HepG2 (cell line): ENCODE measurements at regions not wholly inside any gene's neighbourhood (a gene's known extent, or its start where the extent isn't known, plus 50 kb on each side); places are given as distances from the start of the nearest gene placed in this dataset.

Source experiments
- ATAC-seq: fragments of 200-7000 bp; cut with Tn5 transposase; 3 replicates; pipeline ENCODE4 v1.9.1; 2020; ENCODE audit warnings: mild to moderate bottlenecking, moderate library complexity
- BruUV-seq: library from RNA; stranded (reverse); fragments of 400-500 nt; replicated peaks from 2 replicates; lab custom pipeline; 2021; lab: Mats Ljungman, UMichigan
- CTCF ChIA-PET: fragments of 300-600 bp; formaldehyde crosslinking; extraction: SDS; loops from one replicate; lab custom pipeline; 2021; ENCODE audit warnings: low total read pairs, inconsistent platforms, low intra/inter-chr PET ratio; lab: Yijun Ruan, JAX
- POLR2A ChIA-PET: fragments of 350-600 bp; sonication (Branson Sonifier 250); formaldehyde crosslinking; loops from one replicate; lab custom pipeline; 2020; ENCODE audit warnings: antibody characterized with exemption, inconsistent platforms; lab: Yijun Ruan, JAX
- DNase-seq: peaks from one replicate; pipeline ENCODE4 v3.0.0-alpha.2; 2015; ENCODE audit warnings: low spot score
- FAIRE-seq: peaks from 3 replicates; lab custom pipeline; 2011; peaks lifted over from hg19 to GRCh38; lab: Jason Lieb, UNC
- H2AFZ ChIP-seq: one replicate; pipeline ENCODE4 v1.6.1; 2011; ENCODE audit warnings: low read length, inconsistent platforms
- H3K27ac ChIP-seq: fragments of 300-600 bp; 3 replicates; pipeline ENCODE4 v1.8.0; 2011; ENCODE audit warnings: mixed run types, mild to moderate bottlenecking, mixed read lengths, low read length, inconsistent platforms; ENCODE audit not compliant: insufficient read depth; ENCODE audit errors: extremely low read length
- H3K27me3 ChIP-seq, 2 experiments: fragments of 200-600 bp in 1 of 2; 2 replicates in 1 of 2; 3 replicates in 1 of 2; pipeline versions ENCODE4 v1.6.0 to v1.8.0; 2011; ENCODE audit warnings: low read length in 2 of 2, mild to moderate bottlenecking in 2 of 2, moderate library complexity in 2 of 2, inconsistent platforms in 1 of 2; ENCODE audit not compliant: insufficient read depth in 2 of 2, control insufficient read depth in 1 of 2
- H3K36me3 ChIP-seq, 2 experiments: fragments of 200-600 bp in 1 of 2; replicated peaks in 1 of 2; 2 replicates in 1 of 2; 3 replicates in 1 of 2; pipeline versions ENCODE4 v1.5.1 to v1.8.0; 2011; ENCODE audit warnings: low read length in 2 of 2, inconsistent platforms in 1 of 2; ENCODE audit not compliant: insufficient read depth in 2 of 2, control insufficient read depth in 1 of 2
- H3K4me1 ChIP-seq: 2 replicates; pipeline ENCODE4 v1.5.1; 2012; ENCODE audit warnings: low read length, inconsistent platforms; ENCODE audit not compliant: insufficient read depth
- H3K4me2 ChIP-seq: 2 replicates; pipeline ENCODE4 v1.6.0; 2011; ENCODE audit warnings: low read depth, low read length, inconsistent platforms
- H3K4me3 ChIP-seq, 3 experiments: fragments of 200-600 bp in 1 of 3; sonication (generic), shearing (Covaris generic) in 1 of 3; replicated peaks in 1 of 3; 2 replicates each; pipeline ENCODE4 v1.5.1; 2011 to 2016; ENCODE audit warnings: low read length in 3 of 3, inconsistent platforms in 2 of 3, low read depth in 2 of 3, mild to moderate bottlenecking in 2 of 3, control low read depth in 1 of 3, mixed read lengths in 1 of 3; ENCODE audit not compliant: insufficient read depth in 1 of 3
- H3K79me2 ChIP-seq: one replicate; pipeline ENCODE4 v1.6.1; 2011; ENCODE audit warnings: low read length, inconsistent platforms; ENCODE audit not compliant: insufficient read depth
- H3K9ac ChIP-seq: 2 replicates; pipeline ENCODE4 v1.6.0; 2011; ENCODE audit warnings: mild to moderate bottlenecking, low read depth, low read length, inconsistent platforms; ENCODE audit not compliant: insufficient read depth
- H3K9me3 ChIP-seq: 2 replicates; pipeline ENCODE4 v1.5.1; 2012; ENCODE audit warnings: mild to moderate bottlenecking, low read length
- H4K20me1 ChIP-seq: 2 replicates; pipeline ENCODE4 v1.6.0; 2011; ENCODE audit warnings: inconsistent platforms, mild to moderate bottlenecking, low read length, moderate library complexity; ENCODE audit not compliant: insufficient read depth
- GATA4 ChIP-seq: sonication (generic); IDR thresholded peaks from 2 replicates; pipeline ENCODE4 v1.6.1; 2016; ENCODE audit warnings: antibody characterized with exemption, low read depth, borderline replicate concordance
- GTF2F1 ChIP-seq: fragments of 150-350 bp; IDR thresholded peaks from 2 replicates; pipeline ENCODE4 v1.6.1; 2014; ENCODE audit warnings: low read length
- GTF3A ChIP-seq: sonication (generic); formaldehyde crosslinking; conservative IDR thresholded peaks from 2 replicates; pipeline ENCODE4 v1.4.0; 2020; ENCODE audit warnings: mild to moderate bottlenecking, missing genetic modification reagents
- JARID2 ChIP-seq: sonication (generic); formaldehyde crosslinking; IDR thresholded peaks from 2 replicates; pipeline ENCODE4 v1.8.1; 2023; ENCODE audit warnings: missing genetic modification reagents, inconsistent platforms; ENCODE audit not compliant: insufficient replicate concordance
- MXD4 ChIP-seq: IDR thresholded peaks from 2 replicates; pipeline ENCODE4 v1.6.1; 2016; ENCODE audit warnings: mild to moderate bottlenecking, missing biosample characterization, missing genetic modification reagents
- NFIC ChIP-seq: IDR thresholded peaks from 2 replicates; pipeline ENCODE4 v1.6.1; 2012; ENCODE audit warnings: mild to moderate bottlenecking, low read length, inconsistent platforms
- POLR2AphosphoS5 ChIP-seq: IDR thresholded peaks from 2 replicates; pipeline ENCODE4 v1.6.1; 2012; ENCODE audit warnings: low read depth, low read length
- PRDM10 ChIP-seq: sonication (generic); formaldehyde crosslinking; IDR thresholded peaks from 2 replicates; pipeline ENCODE4 v1.4.0; 2020; ENCODE audit warnings: low read depth, missing genetic modification reagents
- RBAK ChIP-seq: sonication (generic); formaldehyde crosslinking; IDR thresholded peaks from 2 replicates; pipeline ENCODE4 v1.5.1; 2020; ENCODE audit warnings: mild to moderate bottlenecking, missing genetic modification reagents
- ZNF260 ChIP-seq: sonication (generic); formaldehyde crosslinking; IDR thresholded peaks from 2 replicates; pipeline ENCODE4 v1.4.0; 2020; ENCODE audit warnings: missing genetic modification reagents, low read depth, mild to moderate bottlenecking, borderline replicate concordance
- ZNF274 ChIP-seq: sonication (generic); formaldehyde crosslinking; IDR thresholded peaks from 2 replicates; pipeline ENCODE4 v1.5.1; 2020; ENCODE audit warnings: mild to moderate bottlenecking, missing genetic modification reagents
- ZNF75D ChIP-seq: sonication (generic); formaldehyde crosslinking; IDR thresholded peaks from 2 replicates; pipeline ENCODE4 v1.8.1; 2023; ENCODE audit warnings: missing genetic modification reagents, mild to moderate bottlenecking, borderline replicate concordance
- ZNF782 ChIP-seq: sonication (generic); formaldehyde crosslinking; IDR thresholded peaks from 2 replicates; pipeline ENCODE4 v1.4.0; 2020; ENCODE audit warnings: missing genetic modification reagents, mild to moderate bottlenecking, borderline replicate concordance
- WGBS: methylation state at CpG from one replicate; pipeline ENCODE4 v1.1.6; 2017; ENCODE audit warnings: low lambda C conversion rate; 5-methylcytosine and 5-hydroxymethylcytosine counted together
- in situ Hi-C: cut with HindIII; loops from 2 replicates; pipeline ENCODE4 v1.10.0; 2017; ENCODE audit warnings: low pct_unique_long_range_greater_than_20kb; ENCODE audit not compliant: extremely low pct_ligation_motif_present
- intact Hi-C: fragments of 100-400 bp; cut with micrococcal nuclease; formaldehyde crosslinking; loops from one replicate; pipeline ENCODE4 v1.10.0; 2022; ENCODE audit not compliant: unreplicated experiment
- TF ChIP-seq, protein P1 (sequence below): conservative IDR thresholded peaks from 2 replicates; pipeline ENCODE4 v1.6.1; 2018; ENCODE audit warnings: missing genetic modification reagents
- TF ChIP-seq, protein P2 (sequence below): IDR thresholded peaks from 2 replicates; pipeline ENCODE4 v1.6.1; 2018; ENCODE audit warnings: missing genetic modification reagents, mild to moderate bottlenecking, missing compliant biosample characterization

GRCh38 chr3:154852515-154852914, 227.6 kb upstream of the MME start:
- H3K27ac ChIP-seq: no peak overlapping the region
- H3K27me3 ChIP-seq: no peaks in the 10 kb centered on the region
- DNase-seq: no peak
- FAIRE-seq: no peak
- TF ChIP-seq NFIC (no peak), ZNF75D (CRISPR knock-in tag) (no peak)
- TF ChIP-seq, protein P1, sequence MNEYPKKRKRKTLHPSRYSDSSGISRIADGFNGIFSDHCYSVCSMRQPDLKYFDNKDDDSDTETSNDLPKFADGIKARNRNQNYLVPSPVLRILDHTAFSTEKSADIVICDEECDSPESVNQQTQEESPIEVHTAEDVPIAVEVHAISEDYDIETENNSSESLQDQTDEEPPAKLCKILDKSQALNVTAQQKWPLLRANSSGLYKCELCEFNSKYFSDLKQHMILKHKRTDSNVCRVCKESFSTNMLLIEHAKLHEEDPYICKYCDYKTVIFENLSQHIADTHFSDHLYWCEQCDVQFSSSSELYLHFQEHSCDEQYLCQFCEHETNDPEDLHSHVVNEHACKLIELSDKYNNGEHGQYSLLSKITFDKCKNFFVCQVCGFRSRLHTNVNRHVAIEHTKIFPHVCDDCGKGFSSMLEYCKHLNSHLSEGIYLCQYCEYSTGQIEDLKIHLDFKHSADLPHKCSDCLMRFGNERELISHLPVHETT (CRISPR knock-in tag): no peak
- TF ChIP-seq, all 625 proteins: peak for 0
- Histone ChIP-seq H4K20me1 (no peaks in the 10 kb centered on the region), H2AFZ (no peak overlapping the region), H3K9ac (no peak overlapping the region), H3K4me1 (no peaks in the 10 kb centered on the region), H3K9me3 (no peaks in the 10 kb centered on the region), H3K36me3 (no peaks in the 10 kb centered on the region), H3K4me3 (no peak overlapping the region), H3K79me2 (no peaks in the 10 kb centered on the region), H3K4me2 (no peak overlapping the region)
- CTCF ChIA-PET: no interaction called here
- no peak for ATAC-seq
- BruUV-seq: no TSS peak
- 5% methylated on average over 1 of the region's 1 CpG for WGBS
- intact Hi-C loops: no loop called here
- in situ Hi-C loops: no loop called here
- POLR2A ChIA-PET: no interaction called here

DNA sequence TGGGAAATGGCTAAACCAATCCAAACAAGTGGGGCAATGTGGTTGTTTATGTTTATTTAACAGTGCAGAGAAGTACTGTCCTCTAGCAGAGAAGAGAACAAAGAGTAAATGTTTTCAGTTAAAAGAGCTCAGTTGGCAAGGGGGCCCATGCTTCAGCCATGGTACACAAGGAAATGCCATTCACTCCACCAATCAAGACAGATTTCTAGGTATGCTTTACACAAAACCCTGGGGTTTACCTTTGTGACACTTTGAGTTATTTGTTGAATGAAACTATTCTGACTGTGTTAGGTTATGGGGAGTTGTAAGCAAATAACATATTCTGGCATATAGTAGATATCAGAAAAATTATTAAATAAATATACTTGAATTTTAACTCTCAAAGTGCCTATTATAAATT, 228.5 kb upstream of the MME start:
- POLR2A ChIA-PET: no interaction called here
- in situ Hi-C loops: no loop called here
- no peak for DNase-seq
- Histone ChIP-seq H3K79me2 (no peaks in the 10 kb centered on the region), H3K27ac (no peak overlapping the region), H3K9ac (no peak overlapping the region), H4K20me1 (no peaks in the 10 kb centered on the region), H3K4me2 (no peak overlapping the region), H3K4me3 (no peak overlapping the region), H2AFZ (no peak overlapping the region), H3K27me3 (no peaks in the 10 kb centered on the region), H3K4me1 (no peaks in the 10 kb centered on the region), H3K9me3 (no peaks in the 10 kb centered on the region), H3K36me3 (no peaks in the 10 kb centered on the region)
- no peak for ATAC-seq
- intact Hi-C loops: no loop called here
- BruUV-seq: no TSS peak
- no peak for FAIRE-seq
- CTCF ChIA-PET: no interaction called here
- TF ChIP-seq PRDM10 (no peak), RBAK (CRISPR knock-in tag) (no peak), ZNF274 (CRISPR knock-in tag) (no peak), MXD4 (CRISPR knock-in tag) (no peak), JARID2 (CRISPR knock-in tag) (no peak), GTF3A (CRISPR knock-in tag) (no peak), GATA4 (no peak), GTF2F1 (no peak), ZNF782 (CRISPR knock-in tag) (no peak), ZNF260 (no peak), POLR2AphosphoS5 (no peak)
- TF ChIP-seq, protein P2, sequence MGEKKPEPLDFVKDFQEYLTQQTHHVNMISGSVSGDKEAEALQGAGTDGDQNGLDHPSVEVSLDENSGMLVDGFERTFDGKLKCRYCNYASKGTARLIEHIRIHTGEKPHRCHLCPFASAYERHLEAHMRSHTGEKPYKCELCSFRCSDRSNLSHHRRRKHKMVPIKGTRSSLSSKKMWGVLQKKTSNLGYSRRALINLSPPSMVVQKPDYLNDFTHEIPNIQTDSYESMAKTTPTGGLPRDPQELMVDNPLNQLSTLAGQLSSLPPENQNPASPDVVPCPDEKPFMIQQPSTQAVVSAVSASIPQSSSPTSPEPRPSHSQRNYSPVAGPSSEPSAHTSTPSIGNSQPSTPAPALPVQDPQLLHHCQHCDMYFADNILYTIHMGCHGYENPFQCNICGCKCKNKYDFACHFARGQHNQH (CRISPR knock-in tag): no peak
